ENCODE measurements at regions not wholly inside any gene's neighbourhood (a gene's known extent, or its start where the extent isn't known, plus 50 kb on each side); places are given as distances from the start of the nearest gene placed in this dataset.

DNA sequence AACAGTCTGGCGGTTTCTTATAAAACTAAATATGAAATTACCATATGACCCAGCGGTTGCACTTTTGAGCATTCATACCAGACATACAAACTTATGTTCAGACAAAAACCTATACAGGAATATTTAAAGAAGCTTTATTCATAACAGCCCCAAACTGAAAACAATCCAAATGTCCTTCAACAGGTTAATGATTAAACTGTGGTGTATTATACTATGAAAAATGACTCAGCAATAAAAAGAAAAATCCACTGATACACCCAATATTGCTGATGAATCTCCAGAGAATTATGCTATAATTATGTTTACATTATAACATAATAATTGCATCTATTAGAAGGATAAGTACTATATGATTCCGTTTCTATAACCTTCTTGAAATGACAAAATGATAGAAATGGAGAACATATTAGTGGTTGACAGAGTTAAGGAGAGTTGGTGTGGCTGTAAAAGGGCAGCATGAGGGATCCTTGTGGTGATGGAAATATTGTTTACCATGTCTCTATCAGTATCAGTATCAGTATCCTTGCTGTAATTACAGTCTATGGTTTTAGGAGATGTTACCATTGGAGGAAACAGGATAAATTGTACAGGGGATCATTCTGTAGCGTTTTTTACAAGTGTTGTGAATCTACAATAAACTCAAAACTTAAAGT is 127.1 kb downstream of the DSC3 start (continued):
- TF ChIP-seq, protein P1, sequence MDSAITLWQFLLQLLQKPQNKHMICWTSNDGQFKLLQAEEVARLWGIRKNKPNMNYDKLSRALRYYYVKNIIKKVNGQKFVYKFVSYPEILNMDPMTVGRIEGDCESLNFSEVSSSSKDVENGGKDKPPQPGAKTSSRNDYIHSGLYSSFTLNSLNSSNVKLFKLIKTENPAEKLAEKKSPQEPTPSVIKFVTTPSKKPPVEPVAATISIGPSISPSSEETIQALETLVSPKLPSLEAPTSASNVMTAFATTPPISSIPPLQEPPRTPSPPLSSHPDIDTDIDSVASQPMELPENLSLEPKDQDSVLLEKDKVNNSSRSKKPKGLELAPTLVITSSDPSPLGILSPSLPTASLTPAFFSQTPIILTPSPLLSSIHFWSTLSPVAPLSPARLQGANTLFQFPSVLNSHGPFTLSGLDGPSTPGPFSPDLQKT (IDR thresholded peaks at IDR 0.05; ENCODE audit: borderline replicate concordance, low read depth, low read length), result no peak
- TF ChIP-seq ZNF791 (tag by site-specific recombination; IDR thresholded peaks at IDR 0.05), result no peak

- ChIA-PET POLR2A (no interaction called here), CTCF (interaction anchor here (1.0 kb wide), 1 partner anchor 13 kb away, joined by 4 read pairs; no protein-coding TSS in a partner anchor)
- no peak for TF ChIP-seq ZNF132 (tag by site-specific recombination; IDR thresholded peaks at IDR 0.05; ENCODE audit: borderline replicate concordance)
- TF ChIP-seq KLF16 (tag by site-specific recombination; IDR thresholded peaks at IDR 0.05), result no peak
- no peak for TF ChIP-seq ZNF18 (tag by site-specific recombination; IDR thresholded peaks at IDR 0.05)
- TF ChIP-seq, protein P2, sequence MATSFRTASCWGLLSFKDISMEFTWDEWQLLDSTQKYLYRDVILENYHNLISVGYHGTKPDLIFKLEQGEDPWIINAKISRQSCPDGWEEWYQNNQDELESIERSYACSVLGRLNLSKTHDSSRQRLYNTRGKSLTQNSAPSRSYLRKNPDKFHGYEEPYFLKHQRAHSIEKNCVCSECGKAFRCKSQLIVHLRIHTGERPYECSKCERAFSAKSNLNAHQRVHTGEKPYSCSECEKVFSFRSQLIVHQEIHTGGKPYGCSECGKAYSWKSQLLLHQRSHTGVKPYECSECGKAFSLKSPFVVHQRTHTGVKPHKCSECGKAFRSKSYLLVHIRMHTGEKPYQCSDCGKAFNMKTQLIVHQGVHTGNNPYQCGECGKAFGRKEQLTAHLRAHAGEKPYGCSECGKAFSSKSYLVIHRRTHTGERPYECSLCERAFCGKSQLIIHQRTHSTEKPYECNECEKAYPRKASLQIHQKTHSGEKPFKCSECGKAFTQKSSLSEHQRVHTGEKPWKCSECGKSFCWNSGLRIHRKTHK (tag by site-specific recombination; IDR thresholded peaks at IDR 0.05), result no peak
- TF ChIP-seq ZNF747 (tag by site-specific recombination; IDR thresholded peaks at IDR 0.05), result no peak
- TF ChIP-seq ZNF19 (tag by site-specific recombination; IDR thresholded peaks at IDR 0.05; ENCODE audit: low read depth), result no peak
- TF ChIP-seq, protein P3, sequence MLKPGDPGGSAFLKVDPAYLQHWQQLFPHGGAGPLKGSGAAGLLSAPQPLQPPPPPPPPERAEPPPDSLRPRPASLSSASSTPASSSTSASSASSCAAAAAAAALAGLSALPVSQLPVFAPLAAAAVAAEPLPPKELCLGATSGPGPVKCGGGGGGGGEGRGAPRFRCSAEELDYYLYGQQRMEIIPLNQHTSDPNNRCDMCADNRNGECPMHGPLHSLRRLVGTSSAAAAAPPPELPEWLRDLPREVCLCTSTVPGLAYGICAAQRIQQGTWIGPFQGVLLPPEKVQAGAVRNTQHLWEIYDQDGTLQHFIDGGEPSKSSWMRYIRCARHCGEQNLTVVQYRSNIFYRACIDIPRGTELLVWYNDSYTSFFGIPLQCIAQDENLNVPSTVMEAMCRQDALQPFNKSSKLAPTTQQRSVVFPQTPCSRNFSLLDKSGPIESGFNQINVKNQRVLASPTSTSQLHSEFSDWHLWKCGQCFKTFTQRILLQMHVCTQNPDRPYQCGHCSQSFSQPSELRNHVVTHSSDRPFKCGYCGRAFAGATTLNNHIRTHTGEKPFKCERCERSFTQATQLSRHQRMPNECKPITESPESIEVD (tag by site-specific recombination; IDR thresholded peaks at IDR 0.05), result no peak
- TF ChIP-seq KLF8 (tag by site-specific recombination; IDR thresholded peaks at IDR 0.05), result no peak
- no peak for TF ChIP-seq ZNF394 (tag by site-specific recombination; IDR thresholded peaks at IDR 0.05; ENCODE audit: borderline replicate concordance)
- no peak for TF ChIP-seq BCL6B (tag by site-specific recombination; IDR thresholded peaks at IDR 0.05)
- no peak for TF ChIP-seq ZNF280C (tag by site-specific recombination; IDR thresholded peaks at IDR 0.05)
- no peak for TF ChIP-seq ZNF561 (tag by site-specific recombination; IDR thresholded peaks at IDR 0.05; ENCODE audit: borderline replicate concordance)
- TF ChIP-seq ZFP37 (tag by site-specific recombination; IDR thresholded peaks at IDR 0.05), result no peak
- no peak for TF ChIP-seq ZBTB1 (tag by site-specific recombination; IDR thresholded peaks at IDR 0.05)
- TF ChIP-seq TSHZ1 (tag by site-specific recombination; IDR thresholded peaks at IDR 0.05; ENCODE audit: borderline replicate concordance), result no peak
- TF ChIP-seq ZBTB44 (tag by site-specific recombination; IDR thresholded peaks at IDR 0.05), result no peak
- TF ChIP-seq ZNF48 (tag by site-specific recombination; IDR thresholded peaks at IDR 0.05), result no peak
These were observed 134.2 kb downstream of the DSC3 start for GRCh38 chr18:30908381-30908780.

More at GRCh38 chr18:30908381-30908780, 134.2 kb downstream of the DSC3 start:
- Histone ChIP-seq H3K4me1 (ENCODE audit: control insufficient read depth, insufficient read depth, low read length) (no peaks in the 10 kb centered on the region), H3K36me3 (ENCODE audit: control insufficient read depth in 2 of 2, insufficient read depth in 1 of 2, low read length in 2 of 2) (no peaks in the 10 kb centered on the region), H3K4me3 (ENCODE audit: low read depth, low read length) (no peak overlapping the region), H3K9me3 (ENCODE audit: control insufficient read depth, insufficient read depth, low read depth, low read length) (no peaks in the 10 kb centered on the region), H3K27ac (ENCODE audit: extremely low read depth, low read depth, low read length) (no peak overlapping the region)
